Nephron (organoid): ENCODE measurements at regions not wholly inside any gene's neighbourhood (a gene's known extent, or its start where the extent isn't known, plus 50 kb on each side); places are given as distances from the start of the nearest gene placed in this dataset.

Source experiments
- H3K27ac Mint-ChIP-seq, 3 experiments: 2 replicates each; pipeline ENCODE4 v1.8.0; 2020; ENCODE audit warnings: mixed read lengths in 3 of 3, mild to moderate bottlenecking in 2 of 3, moderate library complexity in 1 of 3
- H3K27me3 Mint-ChIP-seq: 2 replicates; pipeline ENCODE4 v1.8.0; 2021; ENCODE audit warnings: low read depth, mild to moderate bottlenecking, moderate library complexity, mixed read lengths
- H3K36me3 Mint-ChIP-seq: 2 replicates; pipeline ENCODE4 v1.8.0; 2020; ENCODE audit warnings: low read depth, mixed read lengths
- H3K4me1 Mint-ChIP-seq: 2 replicates; pipeline ENCODE4 v1.8.0; 2020; ENCODE audit warnings: mixed read lengths
- H3K4me3 Mint-ChIP-seq, 3 experiments: 2 replicates each; pipeline ENCODE4 v1.8.0; 2020; ENCODE audit warnings: mild to moderate bottlenecking in 3 of 3, mixed read lengths in 3 of 3, moderate library complexity in 2 of 3
- H3K9me3 Mint-ChIP-seq: 2 replicates; pipeline ENCODE4 v1.8.0; 2020; ENCODE audit warnings: mixed read lengths
- TF ChIP-seq, protein P1 (sequence below), 3 experiments: fragments of 200-600 bp; sonication (generic); IDR thresholded peaks; one replicate each; pipeline ENCODE4 v1.5.0; 2021; ENCODE audit warnings: antibody characterized with exemption in 3 of 3; ENCODE audit not compliant: unreplicated experiment in 3 of 3

DNA sequence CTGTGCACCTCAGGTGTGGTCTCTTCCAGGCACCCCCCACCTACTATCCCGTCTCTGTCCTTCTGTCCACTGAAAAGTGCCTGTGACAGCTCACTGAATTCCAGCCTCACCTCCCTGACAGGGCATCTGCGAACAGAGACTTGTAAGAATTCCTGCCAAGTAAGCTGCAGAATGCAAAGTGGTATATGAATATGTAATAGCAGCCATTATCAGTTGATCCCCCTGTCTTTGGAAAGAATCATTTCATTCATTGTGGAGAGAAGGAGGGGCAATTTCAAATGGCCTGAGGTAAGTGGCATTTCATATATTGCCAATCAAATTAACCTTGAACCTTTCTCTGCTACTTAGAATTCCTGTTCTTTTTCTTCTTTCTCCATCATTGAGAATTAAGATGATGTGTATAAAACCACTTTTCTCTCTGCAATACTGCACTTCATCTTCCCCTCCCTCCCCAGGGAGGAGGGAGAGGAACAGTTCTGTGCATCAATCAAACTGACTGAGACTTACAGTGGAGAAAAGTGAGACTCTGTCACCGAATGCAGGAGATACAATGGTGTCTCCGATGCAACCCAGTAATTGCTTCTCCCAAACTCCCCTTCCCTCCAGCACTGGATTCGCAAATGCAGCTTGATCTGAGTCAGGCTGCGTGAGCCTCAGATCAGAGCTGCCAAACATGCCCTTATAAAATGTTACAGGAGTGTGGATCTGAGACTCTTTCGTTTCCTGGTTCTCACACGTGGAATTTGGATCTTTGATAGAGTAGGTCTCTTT is 91.7 kb downstream of the SLC10A2 start:
- no peak overlapping the region for H3K4me3 Mint-ChIP-seq
- peak overlapping the region in 1 of 3 experiments; percentile 26 for H3K27ac Mint-ChIP-seq
- H3K27me3 Mint-ChIP-seq, result no peaks in the 10 kb centered on the region
- H3K4me1 Mint-ChIP-seq, result no peaks in the 10 kb centered on the region
- no peaks in the 10 kb centered on the region for H3K9me3 Mint-ChIP-seq
- no peaks in the 10 kb centered on the region for H3K36me3 Mint-ChIP-seq
- TF ChIP-seq, protein P1, sequence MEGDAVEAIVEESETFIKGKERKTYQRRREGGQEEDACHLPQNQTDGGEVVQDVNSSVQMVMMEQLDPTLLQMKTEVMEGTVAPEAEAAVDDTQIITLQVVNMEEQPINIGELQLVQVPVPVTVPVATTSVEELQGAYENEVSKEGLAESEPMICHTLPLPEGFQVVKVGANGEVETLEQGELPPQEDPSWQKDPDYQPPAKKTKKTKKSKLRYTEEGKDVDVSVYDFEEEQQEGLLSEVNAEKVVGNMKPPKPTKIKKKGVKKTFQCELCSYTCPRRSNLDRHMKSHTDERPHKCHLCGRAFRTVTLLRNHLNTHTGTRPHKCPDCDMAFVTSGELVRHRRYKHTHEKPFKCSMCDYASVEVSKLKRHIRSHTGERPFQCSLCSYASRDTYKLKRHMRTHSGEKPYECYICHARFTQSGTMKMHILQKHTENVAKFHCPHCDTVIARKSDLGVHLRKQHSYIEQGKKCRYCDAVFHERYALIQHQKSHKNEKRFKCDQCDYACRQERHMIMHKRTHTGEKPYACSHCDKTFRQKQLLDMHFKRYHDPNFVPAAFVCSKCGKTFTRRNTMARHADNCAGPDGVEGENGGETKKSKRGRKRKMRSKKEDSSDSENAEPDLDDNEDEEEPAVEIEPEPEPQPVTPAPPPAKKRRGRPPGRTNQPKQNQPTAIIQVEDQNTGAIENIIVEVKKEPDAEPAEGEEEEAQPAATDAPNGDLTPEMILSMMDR (IDR thresholded peaks at IDR 0.05; ENCODE audit: unreplicated experiment in 3 of 3), result no peak

DNA sequence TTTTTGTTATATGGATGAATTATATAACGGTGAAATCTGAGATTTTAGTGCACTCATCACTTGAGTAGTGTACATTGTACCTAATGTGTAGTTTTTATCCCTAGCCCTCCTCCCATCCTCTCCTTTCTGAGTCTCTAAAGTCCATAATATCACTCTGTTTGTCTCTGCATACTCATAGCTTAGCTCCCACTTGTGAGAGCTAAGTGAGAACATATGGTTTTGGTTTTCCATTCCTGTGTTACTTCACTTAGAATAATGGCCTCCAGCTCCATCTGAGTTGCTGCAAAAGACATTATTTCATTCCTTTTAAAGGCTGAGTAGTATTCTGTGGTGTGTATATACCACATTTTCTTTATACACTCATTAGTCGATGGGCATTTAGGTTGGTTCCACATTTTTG is 94.0 kb downstream of the SLC10A2 start:
- H3K27ac Mint-ChIP-seq, result no peak overlapping the region

DNA sequence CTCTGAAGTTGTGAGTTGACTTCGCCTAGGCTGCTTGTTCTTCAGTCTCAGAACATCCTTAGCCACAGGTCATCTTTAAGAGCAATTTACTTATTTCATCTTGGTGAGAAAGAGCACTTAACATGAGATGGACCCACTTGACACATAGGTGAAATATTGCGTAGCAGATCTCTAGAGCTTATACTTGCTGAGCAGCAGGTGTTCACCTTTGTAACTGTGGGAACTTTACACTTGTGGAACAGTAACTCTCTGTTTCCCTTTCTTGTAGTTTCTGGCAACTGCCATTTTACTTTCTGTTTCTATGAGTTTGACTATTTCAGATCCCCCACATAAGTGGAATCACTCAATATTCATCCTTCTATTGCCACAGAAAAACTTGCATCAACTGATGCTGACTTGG is 95.7 kb downstream of the SLC10A2 start:
- Mint-ChIP-seq H3K27ac (no peak overlapping the region), H3K36me3 (no peaks in the 10 kb centered on the region), H3K4me1 (no peaks in the 10 kb centered on the region), H3K27me3 (no peaks in the 10 kb centered on the region), H3K9me3 (no peaks in the 10 kb centered on the region), H3K4me3 (no peak overlapping the region)
- TF ChIP-seq, protein P1 (IDR thresholded peaks at IDR 0.05; ENCODE audit: unreplicated experiment in 3 of 3), result no peak

More for the DNA sequence above, 94.0 kb downstream of the SLC10A2 start:
- TF ChIP-seq, protein P1 (IDR thresholded peaks at IDR 0.05; ENCODE audit: unreplicated experiment in 3 of 3), result no peak
- H3K4me3 Mint-ChIP-seq, result no peak overlapping the region
- H3K36me3 Mint-ChIP-seq, result no peaks in the 10 kb centered on the region
- no peaks in the 10 kb centered on the region for H3K27me3 Mint-ChIP-seq
- no peaks in the 10 kb centered on the region for H3K9me3 Mint-ChIP-seq
- no peaks in the 10 kb centered on the region for H3K4me1 Mint-ChIP-seq

DNA sequence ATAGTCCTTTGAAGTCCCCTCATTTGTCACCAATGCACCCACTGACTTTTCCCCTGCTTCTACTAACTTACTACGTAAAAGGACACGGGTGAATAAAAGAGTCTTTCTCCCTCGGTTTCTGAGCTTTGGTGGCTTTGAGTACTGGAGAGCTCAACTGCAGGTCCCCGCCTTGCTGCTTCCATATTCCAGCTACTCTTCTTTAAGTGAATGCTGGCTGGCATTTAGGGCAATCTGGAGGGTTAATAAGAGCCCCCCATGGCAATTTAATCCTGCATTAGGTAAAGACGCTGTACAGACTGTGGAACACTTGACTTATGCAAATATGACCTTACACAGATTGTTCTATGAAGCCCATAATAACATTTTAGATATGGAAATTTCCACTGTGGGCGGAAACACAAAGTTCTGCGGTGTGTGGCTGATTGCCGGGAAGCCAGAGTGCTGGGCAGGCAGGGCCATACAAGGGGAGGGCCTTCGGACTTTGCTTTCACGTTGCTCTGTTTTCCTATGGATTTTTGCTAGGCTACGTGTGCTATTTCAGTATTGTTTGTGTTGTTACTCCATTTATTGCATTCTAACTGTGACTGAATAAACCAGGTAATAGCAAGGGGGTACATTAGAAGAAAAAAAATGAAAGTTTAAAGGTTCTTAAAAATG is 97.5 kb downstream of the SLC10A2 start:
- Mint-ChIP-seq H3K36me3 (no peaks in the 10 kb centered on the region), H3K27me3 (no peaks in the 10 kb centered on the region), H3K4me3 (no peak overlapping the region), H3K4me1 (no peaks in the 10 kb centered on the region), H3K9me3 (no peaks in the 10 kb centered on the region), H3K27ac (no peak overlapping the region)
- TF ChIP-seq, protein P1 (IDR thresholded peaks at IDR 0.05; ENCODE audit: unreplicated experiment in 3 of 3), result no peak

DNA sequence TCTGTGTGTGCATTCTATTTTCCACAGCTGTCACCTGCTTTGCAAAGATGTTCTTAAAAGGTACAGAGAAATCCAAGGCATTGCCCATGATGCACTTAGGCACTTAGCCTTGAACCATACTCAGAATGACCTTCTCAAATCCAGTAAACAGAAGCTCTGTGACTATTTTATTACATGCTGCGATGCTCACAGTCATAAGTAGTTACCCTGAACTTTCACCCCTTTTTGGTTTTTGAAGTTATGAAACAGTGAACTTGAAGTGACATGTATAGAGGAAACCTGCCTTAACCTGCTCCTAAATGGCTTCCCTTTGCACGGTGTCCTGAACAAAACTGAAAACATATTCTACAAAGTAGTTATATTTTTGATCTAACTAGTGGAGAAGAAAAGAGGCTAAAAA is 100.4 kb downstream of the SLC10A2 start:
- H3K36me3 Mint-ChIP-seq, result no peaks in the 10 kb centered on the region
- no peaks in the 10 kb centered on the region for H3K27me3 Mint-ChIP-seq
- TF ChIP-seq, protein P1 (IDR thresholded peaks at IDR 0.05; ENCODE audit: unreplicated experiment in 3 of 3), result no peak
- no peak overlapping the region for H3K4me3 Mint-ChIP-seq
- H3K9me3 Mint-ChIP-seq, result no peaks in the 10 kb centered on the region
- H3K4me1 Mint-ChIP-seq, result no peaks in the 10 kb centered on the region
- no peak overlapping the region for H3K27ac Mint-ChIP-seq
